ENCODE measurements at regions not wholly inside any gene's neighbourhood (a gene's known extent, or its start where the extent isn't known, plus 50 kb on each side); places are given as distances from the start of the nearest gene placed in this dataset.

GRCh38 chr11:97263183-97263858 lies 873.5 kb downstream of the JRKL start:
- POLR2A ChIA-PET = no interaction called here
- H3K36me3 Mint-ChIP-seq = no peaks in the 10 kb centered on the region
- CTCF ChIA-PET = no interaction called here
- H3K27me3 Mint-ChIP-seq = no peaks in the 10 kb centered on the region
- no peaks in the 10 kb centered on the region for H3K4me1 Mint-ChIP-seq (ENCODE audit: low read depth)
- H3K4me3 Mint-ChIP-seq = no peak overlapping the region
- no peak overlapping the region for H3K27ac Mint-ChIP-seq
- DNase-seq = no peak
- no peaks in the 10 kb centered on the region for H3K9me3 Mint-ChIP-seq
- intact Hi-C loops (cut with micrococcal nuclease) = no loop called here

DNA sequence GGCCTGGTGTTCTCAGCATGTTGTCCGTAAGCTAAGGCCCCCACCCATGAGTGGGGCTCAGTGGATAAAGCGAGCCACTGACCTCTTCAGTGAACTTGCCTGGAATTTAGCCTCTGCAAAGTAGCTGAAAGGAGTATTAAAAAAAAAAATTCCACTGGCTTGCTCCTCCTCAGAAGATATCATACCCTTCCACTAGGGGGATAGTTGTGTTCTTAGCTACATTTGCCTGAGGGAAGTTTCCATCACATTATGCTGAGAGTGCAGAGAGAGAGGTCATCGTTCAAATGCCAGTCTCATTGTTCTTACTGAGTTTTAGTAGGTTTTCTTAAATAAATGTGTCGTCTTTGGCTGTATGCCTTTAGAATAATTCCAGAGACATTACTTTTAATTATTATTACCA lies 879.7 kb downstream of the JRKL start:
- no peak for DNase-seq
- no peak overlapping the region for H3K4me3 Mint-ChIP-seq
- H3K9me3 Mint-ChIP-seq = peaks cover 18% of the 10 kb centered on the region
- POLR2A ChIA-PET = no interaction called here
- H3K4me1 Mint-ChIP-seq (ENCODE audit: low read depth) = no peaks in the 10 kb centered on the region
- CTCF ChIA-PET = no interaction called here
- H3K36me3 Mint-ChIP-seq = no peaks in the 10 kb centered on the region
- H3K27ac Mint-ChIP-seq = no peak overlapping the region
- intact Hi-C loops (cut with micrococcal nuclease) = no loop called here
- H3K27me3 Mint-ChIP-seq = no peaks in the 10 kb centered on the region

DNA sequence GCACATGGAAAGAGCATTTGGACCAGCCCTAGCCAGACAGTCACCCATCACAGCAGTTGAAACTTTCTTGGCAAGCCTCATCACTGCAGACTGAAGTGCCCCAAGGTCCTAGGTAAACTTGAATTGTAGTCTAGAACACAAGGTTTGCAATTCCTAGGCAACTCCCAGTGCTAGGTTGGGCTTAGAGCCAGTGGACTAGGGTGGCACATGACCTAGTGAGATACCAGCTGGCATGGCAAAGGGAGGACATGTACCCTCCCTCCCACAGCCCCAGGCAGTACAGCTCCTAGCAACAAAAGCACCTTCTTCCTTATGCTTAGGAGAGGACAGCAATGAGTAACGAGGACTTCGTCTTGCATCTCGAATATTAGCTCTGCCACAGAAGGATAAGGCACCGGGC lies 889.5 kb downstream of the JRKL start:
- CTCF ChIA-PET = no interaction called here
- H3K9me3 Mint-ChIP-seq = peaks cover 25% of the 10 kb centered on the region
- no peak overlapping the region for H3K27ac Mint-ChIP-seq
- DNase-seq = no peak
- H3K36me3 Mint-ChIP-seq = peaks cover 1% of the 10 kb centered on the region
- no peak overlapping the region for H3K4me3 Mint-ChIP-seq
- no peaks in the 10 kb centered on the region for H3K27me3 Mint-ChIP-seq
- no peaks in the 10 kb centered on the region for H3K4me1 Mint-ChIP-seq (ENCODE audit: low read depth)
- POLR2A ChIA-PET = no interaction called here
- intact Hi-C loops (cut with micrococcal nuclease) = no loop called here

DNA sequence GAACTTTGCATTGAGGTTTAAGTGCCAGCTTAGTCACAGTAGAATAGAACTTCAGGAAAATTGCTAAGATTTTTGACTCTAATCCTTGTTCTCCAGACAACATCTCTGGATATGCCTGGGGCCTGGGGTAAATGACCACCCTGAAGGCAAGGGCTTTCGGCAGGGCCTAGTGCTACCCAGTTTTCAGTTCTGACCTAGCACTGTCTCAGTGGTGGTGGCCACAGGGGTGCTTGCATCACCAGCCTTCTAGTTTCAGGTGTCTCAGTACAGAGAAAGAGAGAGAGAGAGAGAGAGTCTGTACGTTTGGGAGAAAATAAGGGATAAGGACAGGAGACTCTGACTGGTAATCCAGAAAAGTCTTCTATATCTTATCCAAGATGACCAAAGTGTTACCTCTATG lies 890.5 kb downstream of the JRKL start:
- no peaks in the 10 kb centered on the region for H3K4me1 Mint-ChIP-seq (ENCODE audit: low read depth)
- H3K27ac Mint-ChIP-seq = no peak overlapping the region
- DNase-seq = no peak
- H3K4me3 Mint-ChIP-seq = no peak overlapping the region
- no peaks in the 10 kb centered on the region for H3K27me3 Mint-ChIP-seq
- H3K36me3 Mint-ChIP-seq = peaks cover under 1% of the 10 kb centered on the region
- H3K9me3 Mint-ChIP-seq = peaks cover 18% of the 10 kb centered on the region
- ChIA-PET CTCF (no interaction called here), POLR2A (no interaction called here)
- intact Hi-C loops (cut with micrococcal nuclease) = no loop called here

- Mint-ChIP-seq H3K9me3 (peaks cover 29% of the 10 kb centered on the region), H3K27ac (no peak overlapping the region), H3K4me1 (ENCODE audit: low read depth) (no peaks in the 10 kb centered on the region), H3K27me3 (no peaks in the 10 kb centered on the region), H3K4me3 (no peak overlapping the region), H3K36me3 (no peaks in the 10 kb centered on the region)
- no peak for DNase-seq
- CTCF ChIA-PET = no interaction called here
- intact Hi-C loops (cut with micrococcal nuclease) = loop anchor here (10.0 kb wide), 1 partner anchor 405 kb away; no protein-coding TSS in a partner anchor
- POLR2A ChIA-PET = no interaction called here
Observed at GRCh38 chr11:97289823-97290222, 900.0 kb downstream of the JRKL start.

DNA sequence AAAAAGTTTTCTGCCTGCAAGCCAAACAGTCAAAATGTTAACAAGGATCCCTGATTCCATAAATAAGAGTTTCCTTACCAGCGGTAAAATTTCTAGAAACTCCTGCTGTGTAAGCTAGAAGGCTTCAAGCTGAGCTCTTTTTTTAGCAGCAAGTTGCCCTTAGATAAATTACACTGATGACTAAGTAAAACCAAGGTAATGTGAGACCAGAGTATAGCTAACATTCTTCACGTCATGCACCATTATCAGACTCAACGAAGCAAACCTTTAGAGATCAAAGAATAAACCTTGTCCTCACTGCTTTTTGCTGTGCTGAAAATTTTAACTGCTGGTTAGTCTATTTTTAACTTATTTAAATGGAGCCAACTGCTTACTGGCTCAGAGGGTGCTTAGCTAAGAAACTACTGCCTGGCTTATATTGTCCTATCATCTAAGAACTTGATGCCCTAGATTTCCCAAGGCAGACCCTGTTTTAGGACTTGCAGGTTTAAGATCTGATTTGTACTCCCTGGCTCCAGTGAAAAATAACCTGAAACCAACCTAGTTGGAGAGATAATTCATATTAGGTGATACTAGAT lies 900.7 kb downstream of the JRKL start:
- Mint-ChIP-seq H3K9me3 (peaks cover 28% of the 10 kb centered on the region), H3K36me3 (no peaks in the 10 kb centered on the region), H3K4me1 (ENCODE audit: low read depth) (no peaks in the 10 kb centered on the region), H3K27me3 (no peaks in the 10 kb centered on the region), H3K27ac (no peak overlapping the region), H3K4me3 (no peak overlapping the region)
- intact Hi-C loops (cut with micrococcal nuclease) = loop anchor here (10.0 kb wide), 1 partner anchor 406 kb away; no protein-coding TSS in a partner anchor
- DNase-seq = no peak
- CTCF ChIA-PET = no interaction called here
- POLR2A ChIA-PET = no interaction called here

- ChIA-PET CTCF (no interaction called here), POLR2A (no interaction called here)
- no peak overlapping the region for H3K4me3 Mint-ChIP-seq
- peaks cover 17% of the 10 kb centered on the region for H3K9me3 Mint-ChIP-seq
- intact Hi-C loops (cut with micrococcal nuclease) = loop anchor here (10.0 kb wide), 1 partner anchor 412 kb away; no protein-coding TSS in a partner anchor
- no peak overlapping the region for H3K27ac Mint-ChIP-seq
- H3K27me3 Mint-ChIP-seq = no peaks in the 10 kb centered on the region
- DNase-seq = no peak
- no peaks in the 10 kb centered on the region for H3K36me3 Mint-ChIP-seq
- no peaks in the 10 kb centered on the region for H3K4me1 Mint-ChIP-seq (ENCODE audit: low read depth)
Observed at GRCh38 chr11:97296301-97296700, 906.5 kb downstream of the JRKL start.

- peaks cover 5% of the 10 kb centered on the region for H3K9me3 Mint-ChIP-seq
- no peaks in the 10 kb centered on the region for H3K27me3 Mint-ChIP-seq
- CTCF ChIA-PET = no interaction called here
- intact Hi-C loops (cut with micrococcal nuclease) = no loop called here
- no peaks in the 10 kb centered on the region for H3K36me3 Mint-ChIP-seq
- POLR2A ChIA-PET = no interaction called here
- no peak overlapping the region for H3K27ac Mint-ChIP-seq
- H3K4me3 Mint-ChIP-seq = no peak overlapping the region
- H3K4me1 Mint-ChIP-seq (ENCODE audit: low read depth) = no peaks in the 10 kb centered on the region
- no peak for DNase-seq
Observed at GRCh38 chr11:97309291-97309690, 919.5 kb downstream of the JRKL start.

- no peak overlapping the region for H3K4me3 Mint-ChIP-seq
- no peaks in the 10 kb centered on the region for H3K27me3 Mint-ChIP-seq
- intact Hi-C loops (cut with micrococcal nuclease) = no loop called here
- no peak overlapping the region for H3K27ac Mint-ChIP-seq
- no peaks in the 10 kb centered on the region for H3K4me1 Mint-ChIP-seq (ENCODE audit: low read depth)
- POLR2A ChIA-PET = no interaction called here
- H3K36me3 Mint-ChIP-seq = no peaks in the 10 kb centered on the region
- DNase-seq = no peak
- H3K9me3 Mint-ChIP-seq = peaks cover 15% of the 10 kb centered on the region
- CTCF ChIA-PET = interaction anchor here (1.2 kb wide), 1 partner anchor 861 kb away, joined by 3 read pairs; no protein-coding TSS in a partner anchor
Observed at GRCh38 chr11:97325693-97326092, 935.9 kb downstream of the JRKL start.

DNA sequence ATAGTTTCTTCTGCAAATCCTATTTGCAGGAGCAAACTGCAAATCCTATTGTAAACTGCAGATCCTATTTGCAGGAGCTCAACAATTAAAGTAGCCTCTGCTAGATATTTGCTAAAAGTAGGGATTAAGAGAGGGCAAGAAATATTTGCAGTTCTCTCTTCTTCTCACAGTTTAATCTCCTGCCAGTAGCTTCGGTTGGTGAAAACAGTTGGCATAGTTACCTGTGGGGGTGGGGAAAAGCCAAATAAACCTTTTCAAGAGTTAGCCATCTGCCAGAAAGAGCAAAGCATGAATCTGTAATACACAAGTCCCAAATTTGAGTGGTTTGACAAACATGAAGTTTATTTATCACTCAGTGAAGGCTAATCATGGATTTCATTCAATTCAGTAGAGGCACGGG lies 942.5 kb downstream of the JRKL start:
- CTCF ChIA-PET = no interaction called here

DNA sequence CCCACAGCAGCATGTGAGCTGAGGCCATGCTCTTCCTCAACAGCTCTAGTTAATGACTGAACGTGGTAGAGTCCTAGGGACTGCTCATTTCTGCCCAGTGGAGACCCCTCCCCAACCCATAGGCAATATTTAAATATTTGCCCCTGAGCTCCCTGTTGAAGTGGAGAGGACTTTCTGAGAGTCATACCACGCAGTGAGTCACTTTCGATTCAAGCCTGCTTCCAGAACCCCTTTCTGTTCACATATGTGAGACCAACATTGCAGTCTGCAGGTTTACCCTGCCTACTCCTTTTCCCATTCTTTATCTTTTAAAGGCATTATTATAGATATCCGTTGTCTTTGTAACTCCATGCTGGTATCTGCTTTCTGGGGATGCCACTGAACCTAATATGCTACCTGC lies 946.3 kb downstream of the JRKL start:
- intact Hi-C loops (cut with micrococcal nuclease) = no loop called here
- CTCF ChIA-PET = no interaction called here
- Mint-ChIP-seq H3K9me3 (peaks cover 11% of the 10 kb centered on the region), H3K36me3 (no peaks in the 10 kb centered on the region), H3K4me1 (ENCODE audit: low read depth) (no peaks in the 10 kb centered on the region), H3K27me3 (no peaks in the 10 kb centered on the region), H3K4me3 (no peak overlapping the region), H3K27ac (no peak overlapping the region)
- POLR2A ChIA-PET = no interaction called here
- no peak for DNase-seq

More for the DNA sequence above, 942.5 kb downstream of the JRKL start:
- peaks cover 11% of the 10 kb centered on the region for H3K9me3 Mint-ChIP-seq
- no peaks in the 10 kb centered on the region for H3K36me3 Mint-ChIP-seq
- no peak for DNase-seq
- no peaks in the 10 kb centered on the region for H3K4me1 Mint-ChIP-seq (ENCODE audit: low read depth)
- POLR2A ChIA-PET = no interaction called here
- intact Hi-C loops (cut with micrococcal nuclease) = no loop called here
- H3K27ac Mint-ChIP-seq = no peak overlapping the region
- no peak overlapping the region for H3K4me3 Mint-ChIP-seq
- H3K27me3 Mint-ChIP-seq = no peaks in the 10 kb centered on the region

GRCh38 chr11:97345032-97345431 lies 955.2 kb downstream of the JRKL start:
- Mint-ChIP-seq H3K4me3 (no peak overlapping the region), H3K36me3 (no peaks in the 10 kb centered on the region), H3K9me3 (no peaks in the 10 kb centered on the region), H3K27ac (no peak overlapping the region), H3K4me1 (ENCODE audit: low read depth) (no peaks in the 10 kb centered on the region), H3K27me3 (no peaks in the 10 kb centered on the region)
- ChIA-PET POLR2A (no interaction called here), CTCF (no interaction called here)
- intact Hi-C loops (cut with micrococcal nuclease) = no loop called here
- no peak for DNase-seq

GRCh38 chr11:97349201-97349600 lies 959.4 kb downstream of the JRKL start:
- Mint-ChIP-seq H3K9me3 (peaks cover 8% of the 10 kb centered on the region), H3K36me3 (no peaks in the 10 kb centered on the region), H3K27me3 (no peaks in the 10 kb centered on the region), H3K4me1 (ENCODE audit: low read depth) (no peaks in the 10 kb centered on the region), H3K27ac (no peak overlapping the region), H3K4me3 (no peak overlapping the region)
- ChIA-PET CTCF (no interaction called here), POLR2A (no interaction called here)
- DNase-seq = no peak
- intact Hi-C loops (cut with micrococcal nuclease) = no loop called here

Data from activated CD4-positive, alpha-beta memory T cell treated with anti-CD3 and anti-CD28 coated beads for 36 hours (primary cell).